H9 (cell line): ENCODE measurements at regions not wholly inside any gene's neighbourhood (a gene's known extent, or its start where the extent isn't known, plus 50 kb on each side); places are given as distances from the start of the nearest gene placed in this dataset.

Experiments
- DNase-seq: peaks from one replicate; pipeline ENCODE4 v3.0.0-alpha.2; 2017
- H2AFZ ChIP-seq: one replicate; pipeline ENCODE4 v1.6.1; 2013; ENCODE audit warnings: mild to moderate bottlenecking, low read length, control low read depth, moderate library complexity
- H2AK5ac ChIP-seq: 2 replicates; pipeline ENCODE4 v1.6.1; 2013; ENCODE audit warnings: low read length, control low read depth, mixed read lengths; ENCODE audit not compliant: insufficient read length
- H2BK120ac ChIP-seq: one replicate; pipeline ENCODE4 v1.6.1; 2013; ENCODE audit warnings: low read depth, mild to moderate bottlenecking, low read length, control low read depth, inconsistent platforms; ENCODE audit not compliant: poor library complexity, severe bottlenecking
- H2BK12ac ChIP-seq: 2 replicates; pipeline ENCODE4 v1.6.1; 2013; ENCODE audit warnings: low read length, control low read depth, mixed read lengths, low read depth; ENCODE audit not compliant: insufficient read length
- H2BK15ac ChIP-seq: 2 replicates; pipeline ENCODE4 v1.6.1; 2013; ENCODE audit warnings: low read depth, low read length, control low read depth
- H2BK20ac ChIP-seq: one replicate; pipeline ENCODE4 v1.6.1; 2013; ENCODE audit warnings: low read depth, mild to moderate bottlenecking, low read length, control low read depth, inconsistent platforms; ENCODE audit not compliant: poor library complexity, severe bottlenecking
- H2BK5ac ChIP-seq: 2 replicates; pipeline ENCODE4 v1.6.1; 2013; ENCODE audit warnings: low read length, control low read depth, mixed read lengths; ENCODE audit not compliant: insufficient read length
- H3K14ac ChIP-seq: 2 replicates; pipeline ENCODE4 v1.6.1; 2013; ENCODE audit warnings: low read length, control low read depth; ENCODE audit not compliant: insufficient read depth
- H3K18ac ChIP-seq: 2 replicates; pipeline ENCODE4 v1.6.1; 2013; ENCODE audit warnings: low read depth, mild to moderate bottlenecking, mixed read lengths, low read length, control low read depth; ENCODE audit not compliant: insufficient read length
- H3K23ac ChIP-seq: 2 replicates; pipeline ENCODE4 v1.6.1; 2013; ENCODE audit warnings: low read length, control low read depth, mixed read lengths, low read depth; ENCODE audit not compliant: insufficient read length
- H3K23me2 ChIP-seq: 2 replicates; pipeline ENCODE4 v1.6.1; 2013; ENCODE audit warnings: low read depth, mild to moderate bottlenecking, mixed read lengths, low read length, control low read depth; ENCODE audit not compliant: insufficient read length, poor library complexity, severe bottlenecking
- H3K27ac ChIP-seq: 2 replicates; pipeline ENCODE4 v1.5.1; 2013; ENCODE audit warnings: low read length, control low read depth, mixed read lengths, low read depth; ENCODE audit not compliant: insufficient read length
- H3K27me3 ChIP-seq: 2 replicates; pipeline ENCODE4 v1.6.1; 2013; ENCODE audit warnings: low read length, control low read depth, inconsistent platforms; ENCODE audit not compliant: insufficient read depth
- H3K4ac ChIP-seq: 2 replicates; pipeline ENCODE4 v1.6.1; 2013; ENCODE audit warnings: low read depth, mild to moderate bottlenecking, control low read depth, inconsistent platforms, low read length, moderate library complexity
- H3K4me1 ChIP-seq: 2 replicates; pipeline ENCODE4 v1.6.1; 2013; ENCODE audit warnings: low read length, control low read depth, inconsistent platforms; ENCODE audit not compliant: insufficient read depth
- H3K4me2 ChIP-seq: 2 replicates; pipeline ENCODE4 v1.6.1; 2013; ENCODE audit warnings: low read length, control low read depth, mixed read lengths; ENCODE audit not compliant: insufficient read length, insufficient read depth
- H3K56ac ChIP-seq: 2 replicates; pipeline ENCODE4 v1.6.1; 2013; ENCODE audit warnings: low read depth, mild to moderate bottlenecking, mixed read lengths, low read length, control low read depth; ENCODE audit not compliant: insufficient read length
- H3K79me1 ChIP-seq: 2 replicates; pipeline ENCODE4 v1.6.1; 2013; ENCODE audit warnings: low read depth, mild to moderate bottlenecking, moderate library complexity, low read length, control low read depth, inconsistent platforms; ENCODE audit not compliant: insufficient read depth, poor library complexity, severe bottlenecking
- H3K79me2 ChIP-seq: 2 replicates; pipeline ENCODE4 v1.6.1; 2013; ENCODE audit warnings: low read length, control low read depth, inconsistent platforms; ENCODE audit not compliant: insufficient read depth
- H3K9ac ChIP-seq: 2 replicates; pipeline ENCODE4 v1.6.1; 2013; ENCODE audit warnings: low read length, control low read depth, mixed read lengths; ENCODE audit not compliant: insufficient read length; ENCODE audit errors: extremely low read depth
- H3K9me3 ChIP-seq: one replicate; pipeline ENCODE4 v1.6.1; 2013; ENCODE audit warnings: low read depth, low read length, inconsistent platforms; ENCODE audit not compliant: control insufficient read depth
- H3T11ph ChIP-seq: one replicate; pipeline ENCODE4 v1.6.1; 2013; ENCODE audit warnings: mild to moderate bottlenecking, low read length, control low read depth, inconsistent platforms
- H4K20me1 ChIP-seq: one replicate; pipeline ENCODE4 v1.6.1; 2013; ENCODE audit not compliant: control insufficient read depth, insufficient read length, insufficient read depth
- H4K5ac ChIP-seq: 2 replicates; pipeline ENCODE4 v1.6.1; 2013; ENCODE audit warnings: low read depth, mild to moderate bottlenecking, mixed read lengths, low read length, control low read depth; ENCODE audit not compliant: insufficient read length
- H4K8ac ChIP-seq: replicated peaks from 2 replicates; pipeline ENCODE4 v1.6.1; 2013; ENCODE audit warnings: low read length, control low read depth, mixed read lengths, low read depth; ENCODE audit not compliant: insufficient read length
- H4K91ac ChIP-seq: 2 replicates; pipeline ENCODE4 v1.6.1; 2013; ENCODE audit warnings: low read depth, mild to moderate bottlenecking, moderate library complexity, mixed read lengths, low read length, control low read depth; ENCODE audit not compliant: insufficient read length
- H3K27ac Mint-ChIP-seq, 3 experiments: 2 replicates in 2 of 3; 3 replicates in 1 of 3; pipeline ENCODE4 v1.8.0; 2020 to 2021; ENCODE audit warnings: mixed read lengths in 3 of 3, mild to moderate bottlenecking in 1 of 3, moderate library complexity in 1 of 3
- H3K27me3 Mint-ChIP-seq: 2 replicates; pipeline ENCODE4 v1.8.0; 2021; ENCODE audit warnings: low read depth, mild to moderate bottlenecking, moderate library complexity, mixed read lengths
- H3K36me3 Mint-ChIP-seq, 3 experiments: 2 replicates in 2 of 3; 3 replicates in 1 of 3; pipeline ENCODE4 v1.8.0; 2020 to 2021; ENCODE audit warnings: low read depth in 3 of 3, mixed read lengths in 3 of 3; ENCODE audit not compliant: insufficient read depth in 1 of 3
- H3K4me1 Mint-ChIP-seq, 2 experiments: 2 replicates each; pipeline ENCODE4 v1.8.0; 2020; ENCODE audit warnings: mixed read lengths in 2 of 2
- H3K4me3 Mint-ChIP-seq, 2 experiments: 2 replicates in 1 of 2; 3 replicates in 1 of 2; pipeline ENCODE4 v1.8.0; 2020 to 2021; ENCODE audit warnings: mild to moderate bottlenecking in 2 of 2, mixed read lengths in 2 of 2, moderate library complexity in 1 of 2
- H3K9me3 Mint-ChIP-seq, 2 experiments: 2 replicates in 1 of 2; 3 replicates in 1 of 2; pipeline ENCODE4 v1.8.0; 2020; ENCODE audit warnings: mild to moderate bottlenecking in 2 of 2, mixed read lengths in 2 of 2, moderate library complexity in 1 of 2
- WGBS: extraction: QIAGEN DNeasy Blood & Tissue Kit; methylation state at CpG from one replicate; pipeline ENCODE4 v1.1.7; 2013; ENCODE audit warnings: missing lambda C conversion rate, low lambda C conversion rate, mixed read lengths; ENCODE audit not compliant: insufficient read length; ENCODE audit errors: extremely low coverage; 5-methylcytosine and 5-hydroxymethylcytosine counted together
- TF ChIP-seq, protein P1 (sequence below): fragments of 200-600 bp; sonication (generic); conservative IDR thresholded peaks from 3 replicates; pipeline ENCODE4 v1.8.0; 2021; ENCODE audit warnings: antibody characterized with exemption, mild to moderate bottlenecking

DNA sequence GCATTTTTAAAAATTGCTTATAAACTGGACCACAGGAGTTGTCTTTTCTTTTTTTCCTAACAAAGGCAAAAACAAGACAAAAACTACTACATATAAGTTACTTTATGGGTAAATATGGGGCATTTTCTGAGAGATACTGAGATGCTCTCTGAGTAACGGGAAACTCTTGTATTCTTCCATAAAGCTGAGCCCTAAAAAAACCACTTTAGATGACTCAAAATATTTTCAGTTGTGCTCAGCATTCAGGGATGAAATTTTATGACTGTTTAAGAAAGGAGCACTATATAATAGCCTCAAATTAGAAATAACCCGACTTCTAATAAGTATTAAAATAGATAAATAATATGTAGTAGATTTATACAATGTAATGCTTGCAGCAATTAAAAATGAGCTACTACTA, 644.5 kb downstream of the KCTD16 start:
- no peaks in the 10 kb centered on the region for H3K4me1 Mint-ChIP-seq

More for the DNA sequence above, 644.5 kb downstream of the KCTD16 start:
- no peaks in the 10 kb centered on the region for H3K23me2 ChIP-seq
- TF ChIP-seq, protein P1, sequence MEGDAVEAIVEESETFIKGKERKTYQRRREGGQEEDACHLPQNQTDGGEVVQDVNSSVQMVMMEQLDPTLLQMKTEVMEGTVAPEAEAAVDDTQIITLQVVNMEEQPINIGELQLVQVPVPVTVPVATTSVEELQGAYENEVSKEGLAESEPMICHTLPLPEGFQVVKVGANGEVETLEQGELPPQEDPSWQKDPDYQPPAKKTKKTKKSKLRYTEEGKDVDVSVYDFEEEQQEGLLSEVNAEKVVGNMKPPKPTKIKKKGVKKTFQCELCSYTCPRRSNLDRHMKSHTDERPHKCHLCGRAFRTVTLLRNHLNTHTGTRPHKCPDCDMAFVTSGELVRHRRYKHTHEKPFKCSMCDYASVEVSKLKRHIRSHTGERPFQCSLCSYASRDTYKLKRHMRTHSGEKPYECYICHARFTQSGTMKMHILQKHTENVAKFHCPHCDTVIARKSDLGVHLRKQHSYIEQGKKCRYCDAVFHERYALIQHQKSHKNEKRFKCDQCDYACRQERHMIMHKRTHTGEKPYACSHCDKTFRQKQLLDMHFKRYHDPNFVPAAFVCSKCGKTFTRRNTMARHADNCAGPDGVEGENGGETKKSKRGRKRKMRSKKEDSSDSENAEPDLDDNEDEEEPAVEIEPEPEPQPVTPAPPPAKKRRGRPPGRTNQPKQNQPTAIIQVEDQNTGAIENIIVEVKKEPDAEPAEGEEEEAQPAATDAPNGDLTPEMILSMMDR = no peak
- no peak overlapping the region for H3K56ac ChIP-seq
- no peak overlapping the region for H2BK20ac ChIP-seq
- no peak overlapping the region for H3K4me2 ChIP-seq
- Mint-ChIP-seq H3K36me3 (no peaks in the 10 kb centered on the region), H3K4me3 (no peak overlapping the region), H3K9me3 (no peaks in the 10 kb centered on the region), H3K27me3 (no peaks in the 10 kb centered on the region), H3K27ac (no peak overlapping the region)
- no peak overlapping the region for H4K8ac ChIP-seq
- no peak overlapping the region for H3K27ac ChIP-seq
- H4K91ac ChIP-seq = no peak overlapping the region
- H2BK12ac ChIP-seq = no peak overlapping the region
- no peaks in the 10 kb centered on the region for H3K79me1 ChIP-seq
- no peak overlapping the region for H3K23ac ChIP-seq
- H2AFZ ChIP-seq = no peak overlapping the region
- H3K18ac ChIP-seq = no peak overlapping the region
- no peak overlapping the region for H4K5ac ChIP-seq
- no CpG with 5 or more reads among the region's 2 CpGs for WGBS
- no peaks in the 10 kb centered on the region for H3K4me1 ChIP-seq
- H3K9ac ChIP-seq = no peak overlapping the region
- DNase-seq = no peak
- no peaks in the 10 kb centered on the region for H3K79me2 ChIP-seq
- H3K14ac ChIP-seq = no peak overlapping the region
- H3K27me3 ChIP-seq = no peaks in the 10 kb centered on the region
- no peaks in the 10 kb centered on the region for H4K20me1 ChIP-seq
- H2AK5ac ChIP-seq = no peak overlapping the region
- H2BK120ac ChIP-seq = no peak overlapping the region
- H3K9me3 ChIP-seq = no peaks in the 10 kb centered on the region
- H3T11ph ChIP-seq = no peak overlapping the region
- H2BK15ac ChIP-seq = no peak overlapping the region
- no peak overlapping the region for H2BK5ac ChIP-seq
- H3K4ac ChIP-seq = no peak overlapping the region
